ENCODE measurements at regions not wholly inside any gene's neighbourhood (a gene's known extent, or its start where the extent isn't known, plus 50 kb on each side); places are given as distances from the start of the nearest gene placed in this dataset.

- TF ChIP-seq CTCF (IDR thresholded peaks at IDR 0.05; ENCODE audit: control insufficient read depth, insufficient read depth, low read depth, low read length, missing control alignments) = no peak
- no peak for DNase-seq (ENCODE audit: low read depth)
- H3K4me3 ChIP-seq (ENCODE audit: control insufficient read depth, low read depth, low read length) = no peak overlapping the region
Measured at GRCh38 chr1:222454186-222454585, 93.7 kb downstream of the HHIPL2 start.

GRCh38 chr1:222452031-222452430, 95.9 kb downstream of the HHIPL2 start:
- no peak for TF ChIP-seq CTCF (IDR thresholded peaks at IDR 0.05; ENCODE audit: control insufficient read depth, insufficient read depth, low read depth, low read length, missing control alignments)
- H3K4me3 ChIP-seq (ENCODE audit: control insufficient read depth, low read depth, low read length) = no peak overlapping the region
- no peak for DNase-seq (ENCODE audit: low read depth)

- H3K4me3 ChIP-seq (ENCODE audit: control insufficient read depth, low read depth, low read length) = no peak overlapping the region
- TF ChIP-seq CTCF (IDR thresholded peaks at IDR 0.05; ENCODE audit: control insufficient read depth, insufficient read depth, low read depth, low read length, missing control alignments) = no peak
- no peak for DNase-seq (ENCODE audit: low read depth)
Measured at GRCh38 chr1:222443566-222443965, 104.3 kb downstream of the HHIPL2 start.

- no peak for DNase-seq (ENCODE audit: low read depth)
- TF ChIP-seq CTCF (IDR thresholded peaks at IDR 0.05; ENCODE audit: control insufficient read depth, insufficient read depth, low read depth, low read length, missing control alignments) = no peak
- H3K4me3 ChIP-seq (ENCODE audit: control insufficient read depth, low read depth, low read length) = no peak overlapping the region
Measured at GRCh38 chr1:222441066-222441465, 106.8 kb downstream of the HHIPL2 start.

GRCh38 chr1:222424826-222425225, 123.1 kb downstream of the HHIPL2 start:
- no peak for TF ChIP-seq CTCF (IDR thresholded peaks at IDR 0.05; ENCODE audit: control insufficient read depth, insufficient read depth, low read depth, low read length, missing control alignments)
- no peak overlapping the region for H3K4me3 ChIP-seq (ENCODE audit: control insufficient read depth, low read depth, low read length)
- DNase-seq (ENCODE audit: low read depth) = no peak

- no peak for TF ChIP-seq CTCF (IDR thresholded peaks at IDR 0.05; ENCODE audit: control insufficient read depth, insufficient read depth, low read depth, low read length, missing control alignments)
- DNase-seq (ENCODE audit: low read depth) = no peak
Measured at GRCh38 chr1:222421380-222421779, 126.5 kb downstream of the HHIPL2 start.

GRCh38 chr1:222420633-222421032, 127.3 kb downstream of the HHIPL2 start:
- no peak for TF ChIP-seq CTCF (IDR thresholded peaks at IDR 0.05; ENCODE audit: control insufficient read depth, insufficient read depth, low read depth, low read length, missing control alignments)
- DNase-seq (ENCODE audit: low read depth) = no peak
- no peak overlapping the region for H3K4me3 ChIP-seq (ENCODE audit: control insufficient read depth, low read depth, low read length)

More at GRCh38 chr1:222421380-222421779, 126.5 kb downstream of the HHIPL2 start:
- H3K4me3 ChIP-seq (ENCODE audit: control insufficient read depth, low read depth, low read length) = no peak overlapping the region

All from AG09309 (cell line).